ENCODE measurements at regions not wholly inside any gene's neighbourhood (a gene's known extent, or its start where the extent isn't known, plus 50 kb on each side); places are given as distances from the start of the nearest gene placed in this dataset.
"Not testable (repeated sequence)": the region's sequence is repeated elsewhere in the genome, so short reads cannot be mapped to it uniquely, and the experiment has no call there.

DNA sequence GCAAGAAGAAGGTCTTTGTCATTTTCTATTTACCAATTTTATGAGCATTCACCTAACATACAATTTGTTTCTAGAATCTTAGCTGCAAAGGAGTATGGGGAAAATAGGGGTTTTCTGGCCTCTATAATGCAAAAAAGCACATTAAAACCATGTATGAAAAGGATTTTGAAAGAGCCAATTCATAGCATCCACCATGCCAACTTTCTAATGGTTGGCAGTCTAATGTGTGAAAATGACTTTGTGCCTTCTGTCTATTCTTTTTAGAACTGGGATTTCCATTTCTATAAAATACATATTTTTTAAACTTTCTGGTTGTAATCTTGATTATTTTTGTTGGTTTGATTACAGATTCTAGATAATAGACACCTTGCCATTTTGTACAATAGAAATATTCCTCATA lies 333.7 kb upstream of the CNTN6 start:
- no peak overlapping the region for H3K4me3 Mint-ChIP-seq (ENCODE audit: low read depth)
- no peaks in the 10 kb centered on the region for H3K36me3 Mint-ChIP-seq (ENCODE audit: insufficient read depth)
- peaks cover 12% of the 10 kb centered on the region for H3K9me3 Mint-ChIP-seq (ENCODE audit: low read depth)
- no peak for TF ChIP-seq CTCF (IDR thresholded peaks at IDR 0.05; ENCODE audit: unreplicated experiment)
- DNase-seq (ENCODE audit: low spot score, unreplicated experiment), result no peak
- no peaks in the 10 kb centered on the region for H3K27me3 Mint-ChIP-seq
- no peak overlapping the region for H3K27ac Mint-ChIP-seq
- H3K4me1 Mint-ChIP-seq (ENCODE audit: low read depth), result no peaks in the 10 kb centered on the region

DNA sequence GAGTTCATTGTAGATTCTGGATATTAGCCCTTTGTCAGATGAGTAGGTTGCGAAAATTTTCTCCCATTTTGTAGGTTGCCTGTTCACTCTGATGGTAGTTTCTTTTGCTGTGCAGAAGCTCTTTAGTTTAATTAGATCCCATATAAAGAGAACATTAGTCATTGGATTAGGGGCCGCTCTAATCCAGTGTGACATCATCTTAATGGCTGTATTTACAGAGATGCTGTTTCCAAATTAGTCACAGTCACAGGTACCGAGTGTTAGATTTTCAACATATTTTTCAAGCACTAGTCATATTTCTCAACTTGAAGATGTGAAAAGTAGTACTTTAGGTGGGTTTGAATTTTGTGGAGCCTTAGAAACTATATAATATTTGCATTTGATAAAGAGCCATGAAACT lies 319.4 kb upstream of the CNTN6 start:
- H3K9me3 Mint-ChIP-seq (ENCODE audit: low read depth); H3K4me1 Mint-ChIP-seq (ENCODE audit: low read depth): not testable (repeated sequence)

GRCh38 chr3:775178-775880 lies 317.5 kb upstream of the CNTN6 start:
- no peak for DNase-seq (ENCODE audit: low spot score, unreplicated experiment)
- TF ChIP-seq CTCF (IDR thresholded peaks at IDR 0.05; ENCODE audit: unreplicated experiment), result no peak
- Mint-ChIP-seq H3K4me3 (ENCODE audit: low read depth) (no peak overlapping the region), H3K27me3 (no peaks in the 10 kb centered on the region), H3K4me1 (ENCODE audit: low read depth) (peaks cover 2% of the 10 kb centered on the region), H3K9me3 (ENCODE audit: low read depth) (no peaks in the 10 kb centered on the region), H3K36me3 (ENCODE audit: insufficient read depth) (no peaks in the 10 kb centered on the region), H3K27ac (no peak overlapping the region)

More for the DNA sequence above, 319.4 kb upstream of the CNTN6 start:
- H3K36me3 Mint-ChIP-seq (ENCODE audit: insufficient read depth); DNase-seq (ENCODE audit: low spot score, unreplicated experiment); H3K27ac Mint-ChIP-seq; H3K4me3 Mint-ChIP-seq (ENCODE audit: low read depth); H3K27me3 Mint-ChIP-seq: not testable (repeated sequence)

GRCh38 chr3:780505-780904 lies 312.3 kb upstream of the CNTN6 start:
- no peaks in the 10 kb centered on the region for H3K9me3 Mint-ChIP-seq (ENCODE audit: low read depth)
- H3K27ac Mint-ChIP-seq, result no peak overlapping the region
- peaks cover 2% of the 10 kb centered on the region for H3K4me1 Mint-ChIP-seq (ENCODE audit: low read depth)
- no peak for TF ChIP-seq CTCF (IDR thresholded peaks at IDR 0.05; ENCODE audit: unreplicated experiment)
- no peaks in the 10 kb centered on the region for H3K36me3 Mint-ChIP-seq (ENCODE audit: insufficient read depth)
- no peaks in the 10 kb centered on the region for H3K27me3 Mint-ChIP-seq
- no peak overlapping the region for H3K4me3 Mint-ChIP-seq (ENCODE audit: low read depth)
- no peak for DNase-seq (ENCODE audit: low spot score, unreplicated experiment)

DNA sequence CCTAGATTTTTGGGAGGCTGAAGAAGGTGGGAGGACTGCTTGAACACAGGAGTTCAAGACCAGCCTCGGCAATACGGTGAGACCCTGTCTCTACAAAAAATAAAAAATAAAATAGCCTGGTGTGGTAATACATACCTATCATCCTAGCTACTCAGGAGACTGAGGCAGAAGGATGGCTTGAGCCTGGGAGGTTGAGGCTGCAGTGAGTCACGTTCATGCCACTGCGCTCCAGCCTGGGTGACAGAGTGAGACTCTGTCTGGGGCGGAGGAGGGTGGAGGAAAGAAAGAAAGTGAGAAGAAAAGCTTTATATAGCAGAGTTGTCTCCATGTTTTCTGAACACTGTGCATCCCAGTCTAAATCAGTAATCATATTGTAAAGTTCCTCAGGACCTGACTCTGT lies 301.4 kb upstream of the CNTN6 start:
- DNase-seq (ENCODE audit: low spot score, unreplicated experiment), result no peak
- no peak for TF ChIP-seq CTCF (IDR thresholded peaks at IDR 0.05; ENCODE audit: unreplicated experiment)
- Mint-ChIP-seq H3K36me3 (ENCODE audit: insufficient read depth) (no peaks in the 10 kb centered on the region), H3K27ac (no peak overlapping the region), H3K9me3 (ENCODE audit: low read depth) (no peaks in the 10 kb centered on the region), H3K4me3 (ENCODE audit: low read depth) (no peak overlapping the region), H3K4me1 (ENCODE audit: low read depth) (no peaks in the 10 kb centered on the region), H3K27me3 (no peaks in the 10 kb centered on the region)

- H3K27ac Mint-ChIP-seq, result no peak overlapping the region
- H3K4me3 Mint-ChIP-seq (ENCODE audit: low read depth), result no peak overlapping the region
Observed at GRCh38 chr3:792630-793029, 300.2 kb upstream of the CNTN6 start.

More at GRCh38 chr3:792630-793029, 300.2 kb upstream of the CNTN6 start:
- Mint-ChIP-seq H3K4me1 (ENCODE audit: low read depth) (no peaks in the 10 kb centered on the region), H3K9me3 (ENCODE audit: low read depth) (no peaks in the 10 kb centered on the region), H3K36me3 (ENCODE audit: insufficient read depth) (no peaks in the 10 kb centered on the region), H3K27me3 (no peaks in the 10 kb centered on the region)
- DNase-seq (ENCODE audit: low spot score, unreplicated experiment), result no peak
- TF ChIP-seq CTCF (IDR thresholded peaks at IDR 0.05; ENCODE audit: unreplicated experiment), result no peak

Measured in progenitor cell of endocrine pancreas (in vitro differentiated cells).